ENCODE measurements at regions not wholly inside any gene's neighbourhood (a gene's known extent, or its start where the extent isn't known, plus 50 kb on each side); places are given as distances from the start of the nearest gene placed in this dataset.

GRCh38 chr3:167162083-167162482 is 218.0 kb downstream of the ZBBX start:
- Histone ChIP-seq H3K4me3 (ENCODE audit: control extremely low read depth in 1 of 5, extremely low read depth in 1 of 5, insufficient read depth in 1 of 5, low read depth in 2 of 5, low read length in 4 of 5) (no peak overlapping the region), H3K4me2 (replicated peaks; ENCODE audit: low read depth, low read length, poor library complexity, severe bottlenecking) (no peak overlapping the region), H3K27ac (ENCODE audit: low read length in 2 of 2) (no peak overlapping the region), H3K9me3 (ENCODE audit: control extremely low read depth in 1 of 3, control insufficient read depth in 2 of 3, insufficient read depth in 1 of 3, low read length in 2 of 3) (no peaks in the 10 kb centered on the region), H3K36me3 (replicated peaks in 1 of 2; ENCODE audit: control extremely low read depth in 1 of 2, control insufficient read depth in 1 of 2, extremely low read depth in 1 of 2, insufficient read depth in 2 of 2, low read length in 1 of 2) (no peaks in the 10 kb centered on the region), H3K27me3 (replicated peaks in 1 of 4; ENCODE audit: control extremely low read depth in 1 of 4, control insufficient read depth in 3 of 4, insufficient read depth in 4 of 4, low read length in 3 of 4) (no peaks in the 10 kb centered on the region), H2AFZ (ENCODE audit: insufficient read depth, low read depth, low read length, poor library complexity, severe bottlenecking) (no peak overlapping the region), H3K9ac (ENCODE audit: low read length) (no peak overlapping the region), H4K20me1 (ENCODE audit: control insufficient read depth, insufficient read depth, low read length, poor library complexity, severe bottlenecking) (no peaks in the 10 kb centered on the region), H3K4me1 (ENCODE audit: control insufficient read depth in 2 of 2, insufficient read depth in 2 of 2, low read length in 2 of 2) (no peaks in the 10 kb centered on the region), H3K79me2 (ENCODE audit: control insufficient read depth, insufficient read depth, low read length) (no peaks in the 10 kb centered on the region)
- ChIA-PET CTCF (no interaction called here), POLR2A (no interaction called here)
- intact Hi-C loops (cut with micrococcal nuclease) = no loop called here
- no peak overlapping the region for H3K27ac Mint-ChIP-seq
- H3K4me3 Mint-ChIP-seq = no peak overlapping the region
- TF ChIP-seq EZH2 (IDR thresholded peaks at IDR 0.05; ENCODE audit: borderline replicate concordance, insufficient read depth, low read depth, low read length, poor library complexity, severe bottlenecking) (no peak), CTCF (IDR thresholded peaks at IDR 0.05) (no peak)
- H3K27me3 Mint-ChIP-seq = no peaks in the 10 kb centered on the region
- DNase-seq (no peak), ATAC-seq (ENCODE audit: low read depth) (no peak)
- no peaks in the 10 kb centered on the region for H3K4me1 Mint-ChIP-seq
- no CpG with 5 or more reads among the region's 1 CpG for WGBS (ENCODE audit: insufficient coverage)
- H3K9me3 Mint-ChIP-seq (ENCODE audit: insufficient read depth) = peaks cover 4% of the 10 kb centered on the region

- Histone ChIP-seq H2AFZ (ENCODE audit: insufficient read depth, low read depth, low read length, poor library complexity, severe bottlenecking) (no peak overlapping the region), H3K9ac (ENCODE audit: low read length) (no peak overlapping the region), H3K27ac (ENCODE audit: low read length in 2 of 2) (no peak overlapping the region), H3K4me1 (ENCODE audit: control insufficient read depth in 2 of 2, insufficient read depth in 2 of 2, low read length in 2 of 2) (no peaks in the 10 kb centered on the region), H3K4me3 (ENCODE audit: control extremely low read depth in 1 of 5, extremely low read depth in 1 of 5, insufficient read depth in 1 of 5, low read depth in 2 of 5, low read length in 4 of 5) (no peak overlapping the region), H3K79me2 (ENCODE audit: control insufficient read depth, insufficient read depth, low read length) (no peaks in the 10 kb centered on the region), H3K36me3 (replicated peaks in 1 of 2; ENCODE audit: control extremely low read depth in 1 of 2, control insufficient read depth in 1 of 2, extremely low read depth in 1 of 2, insufficient read depth in 2 of 2, low read length in 1 of 2) (no peaks in the 10 kb centered on the region), H4K20me1 (ENCODE audit: control insufficient read depth, insufficient read depth, low read length, poor library complexity, severe bottlenecking) (no peaks in the 10 kb centered on the region), H3K27me3 (replicated peaks in 1 of 4; ENCODE audit: control extremely low read depth in 1 of 4, control insufficient read depth in 3 of 4, insufficient read depth in 4 of 4, low read length in 3 of 4) (no peaks in the 10 kb centered on the region), H3K9me3 (ENCODE audit: control extremely low read depth in 1 of 3, control insufficient read depth in 2 of 3, insufficient read depth in 1 of 3, low read length in 2 of 3) (peaks cover 0 to 4% (median 3%) of the 10 kb centered on the region in 3 donors), H3K4me2 (replicated peaks; ENCODE audit: low read depth, low read length, poor library complexity, severe bottlenecking) (no peak overlapping the region)
- ATAC-seq (ENCODE audit: low read depth) (no peak), DNase-seq (no peak)
- Mint-ChIP-seq H3K9me3 (ENCODE audit: insufficient read depth) (peaks cover 6% of the 10 kb centered on the region), H3K4me1 (no peaks in the 10 kb centered on the region), H3K4me3 (no peak overlapping the region), H3K27ac (no peak overlapping the region), H3K27me3 (no peaks in the 10 kb centered on the region)
- intact Hi-C loops (cut with micrococcal nuclease) = no loop called here
- 88% methylated on average over 1 of the region's 1 CpG for WGBS (ENCODE audit: insufficient coverage)
- TF ChIP-seq CTCF (IDR thresholded peaks at IDR 0.05) (no peak), EZH2 (IDR thresholded peaks at IDR 0.05; ENCODE audit: borderline replicate concordance, insufficient read depth, low read depth, low read length, poor library complexity, severe bottlenecking) (no peak)
- CTCF ChIA-PET = no interaction called here
- POLR2A ChIA-PET = no interaction called here
These were observed 219.3 kb downstream of the ZBBX start for GRCh38 chr3:167160781-167161180.
